Stimulated activated CD4-positive, alpha-beta T cell treated with anti-CD3 and anti-CD28 coated beads, Interleukin-2, amount 100 ng/mL, for 4 hours (primary cell): ENCODE measurements at regions not wholly inside any gene's neighbourhood (a gene's known extent, or its start where the extent isn't known, plus 50 kb on each side); places are given as distances from the start of the nearest gene placed in this dataset.
"Not testable (repeated sequence)": the region's sequence is repeated elsewhere in the genome, so short reads cannot be mapped to it uniquely, and the experiment has no call there.

Source experiments
- DNase-seq: peaks from one replicate; pipeline ENCODE4 v3.0.0-alpha.2; 2020; ENCODE audit warnings: low read depth

DNA sequence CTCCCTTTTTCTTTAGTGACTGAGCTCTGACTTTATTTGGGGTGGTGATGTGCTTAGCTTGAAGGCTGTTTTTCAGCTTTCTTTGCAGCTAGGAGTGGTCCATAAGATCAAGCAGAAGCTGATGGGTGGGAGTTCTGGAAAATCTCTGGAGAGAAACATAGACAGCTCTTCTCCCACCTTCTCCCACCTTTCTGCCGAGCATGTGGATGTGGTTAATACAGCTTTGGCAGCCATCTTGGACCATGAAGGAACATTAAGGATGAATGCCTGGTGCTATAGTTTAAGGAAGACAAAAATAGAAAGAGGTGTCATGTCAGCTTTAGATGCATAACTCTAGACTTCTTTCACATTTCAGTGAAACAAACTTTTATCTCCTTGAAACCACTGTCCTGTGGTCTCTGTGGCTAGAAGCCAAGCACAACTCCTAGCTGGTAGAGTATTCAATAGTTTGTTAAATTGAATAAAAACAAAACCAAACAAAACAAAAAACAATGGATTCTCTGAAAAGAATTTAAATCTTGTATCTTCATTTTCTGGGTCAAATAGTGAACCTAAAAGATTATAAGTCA is 203.6 kb upstream of the SESN3 start:
- DNase-seq, result no peak

DNA sequence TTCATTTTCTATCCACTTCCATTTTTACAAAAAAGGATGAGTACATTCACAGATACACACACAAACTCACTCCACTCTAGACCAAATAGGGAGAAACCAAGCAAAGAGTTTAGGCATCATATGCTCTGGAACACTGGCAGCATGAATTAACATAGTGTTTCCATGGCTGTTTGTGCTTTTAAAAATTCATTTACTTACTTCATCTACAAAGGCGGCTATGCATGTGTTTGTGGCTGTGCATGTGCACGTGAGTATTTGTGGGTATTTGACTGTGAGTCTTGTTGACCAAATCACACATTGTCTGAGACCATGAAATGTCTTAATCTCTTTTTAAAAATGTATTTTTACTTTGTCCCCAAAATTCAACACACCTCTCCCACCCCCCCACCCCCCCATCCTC is 203.0 kb upstream of the SESN3 start:
- no peak for DNase-seq

DNA sequence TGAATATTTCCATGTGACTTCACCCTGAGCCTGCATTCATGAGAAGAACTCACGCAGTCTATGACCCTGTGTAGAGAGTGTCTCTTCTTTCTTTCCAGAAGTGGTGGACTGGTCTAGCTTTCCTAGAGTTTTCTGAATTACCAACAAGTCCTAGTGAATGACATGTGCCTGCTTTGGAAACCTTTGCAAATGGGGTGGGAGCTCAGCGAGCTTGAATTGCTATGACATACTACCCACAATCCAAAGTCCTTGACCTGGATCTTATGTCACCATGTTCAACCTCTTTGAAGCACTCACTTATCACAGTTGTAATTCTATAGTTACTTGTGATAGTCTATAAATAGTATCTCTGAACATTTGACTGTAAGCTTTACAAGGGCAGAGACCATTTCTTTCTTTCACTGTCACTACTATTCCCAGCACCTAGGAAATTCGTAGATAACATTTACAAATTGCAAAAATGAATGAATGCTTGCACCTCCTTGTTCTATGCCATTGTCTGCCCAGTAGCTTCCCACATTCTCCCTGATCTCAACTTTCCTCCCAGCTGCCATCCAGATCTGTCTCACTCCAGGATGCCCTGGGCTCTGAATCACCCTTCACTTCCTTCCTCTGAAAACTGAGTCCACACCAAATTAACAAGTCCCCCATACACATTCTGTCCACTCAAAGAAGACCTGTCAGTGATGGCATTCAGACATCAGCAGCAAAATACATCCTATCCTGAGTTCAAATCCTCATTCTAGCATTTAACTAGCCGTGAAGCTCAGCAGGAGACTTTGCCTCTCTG is 201.9 kb upstream of the SESN3 start:
- no peak for DNase-seq

DNA sequence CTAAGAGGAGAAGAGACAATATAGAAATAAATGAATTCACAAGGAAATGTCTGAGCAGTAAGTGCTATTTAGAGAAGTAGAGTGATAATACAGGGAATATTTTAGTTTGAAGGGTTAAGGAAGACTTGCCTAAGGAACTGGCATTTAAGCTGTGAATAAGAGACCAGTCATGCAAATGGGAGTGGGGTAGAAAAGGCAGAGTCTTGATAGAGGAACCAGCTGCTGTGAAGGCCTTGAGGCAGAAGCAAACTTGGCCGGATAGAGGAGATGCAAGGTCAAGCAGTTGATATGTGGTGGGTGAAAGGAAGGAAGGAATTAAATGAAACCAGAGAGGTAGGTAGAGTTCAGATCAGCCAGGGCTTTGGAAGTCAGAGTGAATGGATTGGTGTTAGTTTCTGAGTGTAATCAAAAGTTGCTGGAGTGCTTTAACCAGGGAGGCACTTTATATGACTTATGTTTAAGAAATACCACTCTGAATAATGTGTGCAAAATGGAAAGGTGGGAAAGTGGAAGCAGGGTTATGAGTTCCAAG is 198.4 kb upstream of the SESN3 start:
- no peak for DNase-seq

DNA sequence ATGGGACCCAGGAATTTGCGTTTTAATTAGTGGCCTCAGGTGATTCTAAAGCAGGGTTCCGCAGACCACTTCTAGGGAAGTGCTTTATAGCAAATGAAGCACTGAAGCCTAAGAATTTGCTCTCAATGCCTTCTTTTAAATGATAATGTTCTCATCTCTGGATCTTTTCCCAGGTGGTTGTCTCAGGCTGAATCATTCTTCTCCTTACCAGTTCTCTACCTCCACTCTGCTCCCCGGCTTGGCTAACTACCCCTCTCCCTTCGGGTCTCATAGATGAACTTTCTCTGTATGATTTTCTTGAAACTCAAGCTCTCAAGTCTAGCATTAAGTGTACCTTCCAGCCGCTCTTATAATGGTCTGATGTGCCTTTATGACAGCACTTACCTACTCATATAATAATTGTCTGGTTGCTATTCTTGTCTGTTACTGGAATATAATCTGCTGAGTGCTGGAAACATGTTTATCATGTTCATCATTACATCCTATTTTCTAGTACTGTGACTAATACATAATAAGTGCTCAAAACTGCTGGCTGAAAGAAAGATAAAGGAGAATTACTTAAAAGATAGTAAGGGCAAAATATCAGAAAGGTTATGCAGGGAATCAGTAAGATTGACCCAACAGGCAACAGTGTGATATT is 195.9 kb upstream of the SESN3 start:
- no peak for DNase-seq

DNA sequence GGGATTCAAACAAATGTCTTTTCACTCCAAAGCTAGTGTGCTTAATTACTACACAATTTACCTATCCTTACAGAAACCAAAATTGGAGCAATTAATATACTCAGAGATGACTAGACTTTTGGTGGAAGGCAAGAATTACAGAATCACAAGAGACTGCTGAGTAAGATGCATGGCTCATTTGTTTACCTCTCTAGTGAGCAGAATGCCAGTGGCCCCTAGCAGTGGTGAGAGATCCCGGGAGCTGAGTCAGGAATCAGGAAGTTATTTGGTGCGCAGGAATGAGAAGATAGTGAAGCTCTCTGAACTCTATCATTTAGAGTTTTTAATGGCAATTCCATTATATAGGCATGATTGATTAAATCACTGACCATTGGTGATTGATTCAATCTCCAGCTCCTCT is 188.9 kb upstream of the SESN3 start:
- DNase-seq, result no peak

DNA sequence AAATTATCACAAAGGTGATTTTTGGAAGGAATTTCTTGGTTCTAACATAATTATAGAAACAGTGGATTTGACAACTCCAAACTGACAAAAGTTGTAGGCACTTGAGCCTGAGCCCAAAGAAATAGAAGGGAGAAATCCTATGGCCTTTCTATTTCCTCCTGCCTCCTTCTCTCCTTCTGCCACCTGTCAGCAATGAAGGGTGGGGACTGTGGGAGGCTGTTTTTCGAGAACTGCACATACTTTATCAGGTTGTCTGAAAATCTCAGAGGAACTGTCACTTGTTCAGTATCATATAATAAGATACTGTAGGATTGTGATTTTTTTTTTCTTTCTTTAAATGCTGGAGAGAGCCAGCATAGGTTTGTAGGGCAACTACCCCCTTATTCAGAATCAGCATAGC is 187.9 kb upstream of the SESN3 start:
- DNase-seq, result no peak

DNA sequence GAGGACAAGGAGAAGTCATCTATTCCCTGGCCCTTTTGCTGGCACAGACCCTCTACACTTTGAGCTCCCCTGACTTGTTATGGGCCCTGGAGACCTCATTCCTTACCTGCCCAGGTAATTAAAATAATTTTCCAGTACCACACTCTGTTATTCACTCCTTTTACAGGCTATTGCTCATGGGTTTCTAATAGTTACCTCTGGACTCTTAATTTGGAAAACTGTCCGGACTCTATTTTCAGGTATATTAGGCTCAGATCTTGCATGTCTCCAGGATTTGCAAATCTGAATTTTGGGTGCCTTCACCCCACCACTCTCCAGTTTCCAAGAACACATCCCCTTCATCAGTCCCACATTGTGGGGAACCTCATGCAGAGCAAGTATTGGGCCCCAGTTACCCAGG is 186.8 kb upstream of the SESN3 start:
- no peak for DNase-seq

DNA sequence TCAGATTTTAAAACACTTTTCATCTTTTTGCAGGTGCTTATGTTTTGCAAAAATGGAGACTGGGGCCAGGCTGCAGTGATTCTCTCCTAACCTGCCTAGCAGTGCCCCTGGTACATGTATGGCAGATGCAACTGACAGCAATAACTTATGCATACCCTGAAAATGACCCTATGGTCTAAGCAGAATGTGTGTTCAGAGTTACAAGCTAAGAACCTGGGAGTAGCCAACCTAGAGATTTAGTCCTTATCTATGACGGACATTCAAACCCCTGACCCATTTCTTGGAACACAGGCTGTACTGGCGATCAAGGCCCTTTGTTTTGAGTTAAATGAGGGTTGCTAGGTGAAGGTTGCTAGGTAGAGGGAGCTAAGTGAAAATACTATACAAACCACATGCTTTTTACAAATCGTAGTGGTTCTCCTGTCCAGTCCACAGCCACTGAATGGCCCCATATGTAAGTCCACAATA is 184.9 kb upstream of the SESN3 start:
- DNase-seq, result no peak

DNA sequence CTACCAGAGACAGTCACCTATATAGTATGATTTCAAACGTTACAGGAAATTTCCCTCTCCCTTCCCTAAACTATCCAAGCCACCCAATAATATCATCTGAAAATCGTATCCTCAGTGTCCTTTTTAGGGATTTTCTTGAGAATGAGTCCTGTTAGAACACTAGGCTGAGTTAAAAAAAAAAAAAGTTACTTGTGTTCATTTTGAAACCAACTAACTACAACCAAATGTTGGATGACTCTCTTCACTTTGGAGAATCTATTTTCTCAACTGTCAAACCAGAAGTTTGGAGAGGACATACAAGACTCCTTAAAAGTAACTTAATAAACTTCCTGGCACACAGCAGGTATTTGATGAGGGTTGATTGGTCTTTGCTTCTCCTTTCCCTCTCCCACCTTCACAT is 183.2 kb upstream of the SESN3 start:
- DNase-seq, result no peak

DNA sequence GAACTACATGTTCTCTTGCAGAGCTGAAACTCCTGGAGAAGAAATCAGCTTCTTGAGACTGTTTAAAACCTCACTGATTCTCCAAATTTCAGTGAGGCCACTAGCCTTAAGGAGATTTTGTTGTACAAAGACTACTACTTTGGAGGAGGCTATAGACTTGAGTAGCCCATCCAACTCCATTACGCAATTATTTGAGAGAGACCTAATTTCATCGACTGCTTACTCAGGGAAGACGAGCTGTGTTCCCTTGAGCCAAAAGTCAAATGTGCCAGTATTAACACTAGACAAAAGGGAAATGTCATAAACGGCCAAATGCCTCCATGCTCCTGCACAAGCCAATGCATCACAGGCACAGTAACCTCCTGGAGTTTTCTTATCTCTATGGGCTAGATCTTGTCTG is 182.8 kb upstream of the SESN3 start:
- DNase-seq, result no peak

DNA sequence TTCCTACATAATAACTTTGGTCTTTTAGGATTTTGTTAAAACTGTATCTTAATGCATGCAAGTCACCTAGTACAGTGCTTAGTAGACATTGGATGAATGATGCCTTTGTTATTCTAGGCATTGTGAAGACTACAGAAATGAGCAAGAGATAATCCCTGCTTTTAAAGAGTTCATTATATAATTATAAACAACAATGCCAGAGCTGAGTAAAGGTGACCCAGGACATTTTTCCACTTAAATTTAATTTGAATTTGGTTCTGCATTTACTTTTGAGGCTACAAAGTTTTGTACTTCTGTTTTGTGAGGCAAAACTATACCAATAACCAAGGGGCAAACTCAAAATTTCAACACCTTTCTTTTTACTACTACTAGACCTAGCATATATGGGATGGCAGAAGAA is 182.0 kb upstream of the SESN3 start:
- DNase-seq, result no peak

DNA sequence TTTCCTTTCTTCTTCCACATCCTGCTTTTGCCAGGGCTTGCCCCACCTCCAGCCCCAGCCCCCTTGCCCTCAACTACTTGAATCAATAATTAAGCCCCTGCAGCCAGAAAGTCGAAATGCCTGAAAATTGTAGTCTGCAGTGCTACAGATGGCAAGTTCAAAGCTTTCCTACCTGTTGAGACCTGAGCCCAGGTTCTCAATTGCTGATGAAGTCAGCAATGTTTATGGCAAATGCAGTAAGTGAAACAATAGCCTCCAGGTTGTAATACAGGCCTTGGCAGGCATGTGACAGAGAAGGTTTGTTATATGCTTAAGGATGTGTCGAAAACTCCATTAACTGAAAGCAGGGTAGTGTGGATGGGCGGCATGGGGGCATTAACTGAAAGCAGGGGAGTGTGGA is 181.1 kb upstream of the SESN3 start:
- no peak for DNase-seq

DNA sequence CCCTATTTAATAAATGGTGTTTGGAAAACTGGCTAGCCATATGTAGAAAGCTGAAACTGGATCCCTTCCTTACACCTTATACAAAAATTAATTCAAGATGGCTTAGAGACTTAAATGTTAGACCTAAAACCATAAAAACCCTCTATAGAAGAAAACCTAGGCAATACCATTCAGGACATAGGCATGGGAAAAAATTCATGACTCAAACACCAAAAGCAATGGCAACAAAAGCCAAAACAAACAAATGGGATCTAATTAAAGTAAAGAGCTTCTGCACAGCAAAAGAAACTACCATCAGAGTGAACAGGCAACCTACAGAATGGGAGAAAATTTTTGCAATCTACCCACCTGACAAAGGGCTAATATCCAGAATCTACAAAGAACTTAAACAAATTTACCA is 179.7 kb upstream of the SESN3 start:
- not testable (repeated sequence) for DNase-seq

DNA sequence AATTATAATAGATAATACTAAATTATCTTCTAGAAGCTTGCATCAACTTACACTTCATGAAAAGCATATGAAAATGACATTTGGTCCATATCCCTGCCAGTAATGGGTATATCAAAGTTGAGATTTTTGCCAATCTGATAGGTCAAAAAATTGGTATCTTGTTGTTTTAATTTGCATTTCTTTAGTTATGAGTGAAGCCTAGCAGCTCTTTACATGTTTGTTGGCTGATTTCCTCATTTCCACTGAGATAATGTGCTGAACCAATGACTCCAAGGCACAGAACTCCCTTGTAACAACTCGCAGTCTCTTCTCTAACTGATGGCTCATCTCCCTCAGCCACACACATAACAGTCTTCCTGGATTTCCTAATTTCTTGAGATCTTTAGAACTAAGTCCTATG is 175.3 kb upstream of the SESN3 start:
- DNase-seq, result no peak

DNA sequence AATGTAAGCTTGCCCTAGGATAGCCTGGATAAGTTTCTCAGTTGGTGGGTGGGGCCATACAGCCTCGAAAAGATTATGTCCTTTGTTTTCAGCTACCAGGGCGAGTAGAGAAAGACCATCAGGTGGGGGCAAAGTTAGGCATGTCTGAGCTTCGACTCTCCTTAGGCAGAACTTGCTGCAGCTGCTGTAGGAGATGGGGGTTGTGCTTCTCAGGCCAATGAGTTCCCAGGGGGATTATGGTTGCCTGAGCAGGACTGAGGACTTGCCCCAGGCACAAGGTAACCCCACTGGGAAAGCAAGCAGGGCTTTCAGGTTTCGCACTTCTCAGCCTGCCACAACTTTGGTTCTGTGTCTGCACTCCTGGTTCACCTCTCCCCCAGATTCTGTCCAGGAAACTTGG is 173.4 kb upstream of the SESN3 start:
- DNase-seq, result no peak

DNA sequence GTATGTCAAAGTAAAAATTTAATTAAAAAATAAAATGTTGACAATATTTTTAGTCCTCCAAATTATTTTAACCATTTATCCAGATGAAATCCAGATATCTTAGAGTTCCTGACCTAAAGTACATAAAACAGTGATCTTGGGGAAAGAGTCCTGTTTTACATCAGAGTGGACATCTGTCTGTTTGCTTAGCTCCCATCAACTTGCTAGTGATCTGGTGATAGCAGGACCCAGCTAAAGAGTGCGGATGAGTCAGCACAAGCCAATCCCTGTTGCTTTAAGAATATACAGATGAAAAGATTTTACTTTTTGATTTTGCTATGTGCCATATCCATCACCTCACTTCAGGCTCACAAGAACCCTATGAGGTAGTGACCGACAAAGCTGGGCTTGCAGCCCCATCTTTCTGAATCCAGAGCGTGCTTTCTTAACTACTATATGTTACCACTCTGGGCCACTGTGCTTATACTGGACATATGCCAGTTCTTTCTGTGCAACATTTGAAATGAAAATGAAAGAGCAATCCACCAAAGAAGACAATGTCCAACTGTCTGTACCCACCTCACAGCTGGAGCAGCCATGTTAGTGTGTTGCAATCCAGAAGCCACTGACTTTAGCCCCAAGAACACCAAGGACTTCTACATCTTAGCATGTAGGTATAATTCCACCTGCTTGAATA is 167.6 kb upstream of the SESN3 start:
- DNase-seq, result no peak

DNA sequence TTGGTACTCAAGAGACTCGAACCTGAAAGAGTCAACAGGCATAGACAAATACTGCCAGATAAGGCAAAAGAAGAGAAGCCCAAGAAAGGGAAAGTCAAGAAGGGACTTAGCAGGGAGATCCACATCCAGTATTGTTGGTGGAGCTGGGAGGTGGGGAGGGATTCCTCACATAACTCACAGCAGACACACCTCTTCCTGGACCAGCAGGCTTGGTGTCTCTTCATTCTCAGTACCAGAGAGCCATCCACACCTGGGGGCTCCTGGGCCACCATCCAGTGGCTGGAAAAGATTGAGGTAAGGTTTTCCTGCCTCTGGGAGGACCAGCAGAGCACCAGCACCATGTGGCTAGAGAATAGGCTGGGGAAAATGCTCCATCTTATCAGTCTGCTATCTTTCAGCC is 161.6 kb upstream of the SESN3 start:
- DNase-seq, result no peak

DNA sequence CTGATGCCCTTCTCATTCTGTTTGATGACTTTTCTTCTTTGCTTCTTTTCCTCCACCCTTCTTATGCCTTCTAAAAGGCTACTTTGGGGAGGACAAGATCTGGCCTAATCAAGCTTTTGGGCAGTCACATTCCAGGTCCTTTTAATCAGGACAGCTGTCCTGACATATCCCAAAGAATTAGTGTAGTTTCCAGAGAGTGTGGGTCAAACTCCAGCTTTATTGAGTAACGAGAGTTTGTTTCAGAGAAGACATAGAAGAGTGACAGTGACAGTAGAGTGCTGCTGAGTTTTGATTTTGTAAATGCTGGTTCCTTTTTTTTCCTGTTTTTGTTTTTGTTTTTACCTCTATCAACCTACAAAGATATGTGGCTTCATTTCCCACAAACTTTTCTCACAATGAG is 158.4 kb upstream of the SESN3 start:
- DNase-seq, result no peak

DNA sequence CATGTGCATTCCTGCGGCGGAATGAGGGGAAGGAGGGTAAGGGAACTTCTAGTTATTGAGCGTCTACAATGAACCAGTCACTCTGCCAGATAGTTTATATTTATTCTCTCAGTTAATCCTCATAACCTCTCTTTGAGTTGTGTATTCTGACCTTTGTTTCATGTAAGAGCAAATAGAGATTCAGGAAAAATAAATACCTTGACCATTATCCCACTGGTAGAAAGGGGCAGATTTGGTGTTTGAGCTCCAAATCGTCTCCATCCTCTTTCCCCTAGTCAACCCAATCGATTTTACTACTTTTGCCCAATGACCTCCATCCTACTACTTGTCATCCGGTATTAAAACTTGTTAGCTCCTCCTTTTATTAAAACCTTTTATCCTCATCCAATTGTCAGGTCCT is 157.1 kb upstream of the SESN3 start:
- no peak for DNase-seq

DNA sequence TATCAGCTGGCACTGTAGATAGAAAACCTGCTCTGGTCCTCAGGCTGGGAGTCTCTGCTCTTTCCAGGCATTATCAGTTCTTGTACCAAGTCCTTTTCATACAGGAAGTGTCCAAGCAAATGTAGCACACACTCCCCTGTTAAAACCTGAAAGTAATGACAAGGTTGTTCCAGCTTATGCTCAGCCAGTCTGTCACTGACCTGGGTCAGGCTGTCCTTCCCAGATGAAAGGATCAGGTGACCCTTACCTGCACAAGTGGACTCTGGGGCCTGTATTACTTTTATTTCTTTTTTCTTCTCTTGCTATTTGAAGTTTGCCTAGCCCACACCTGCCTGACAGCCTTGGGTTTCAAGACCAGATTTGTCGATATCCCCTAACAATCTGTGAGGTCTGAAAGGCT is 156.3 kb upstream of the SESN3 start:
- DNase-seq, result no peak

DNA sequence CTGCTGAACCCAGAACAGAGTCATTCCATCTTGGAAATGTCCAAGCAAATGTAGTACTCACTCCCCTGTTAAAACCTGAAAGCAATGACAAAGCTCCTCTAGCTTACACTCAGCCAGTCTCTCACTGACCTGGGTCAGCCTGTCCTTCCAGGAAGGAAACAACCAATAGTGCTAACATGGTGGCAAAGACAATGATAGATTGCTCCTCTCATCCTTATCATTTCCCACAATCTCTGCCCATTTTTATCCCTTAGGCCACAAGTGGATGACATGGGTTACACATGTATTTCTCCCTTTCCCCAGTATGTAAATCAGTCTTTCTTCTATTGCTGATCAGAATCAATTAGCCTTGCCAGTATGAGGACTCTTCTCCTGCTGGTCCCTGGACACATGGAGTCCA is 154.6 kb upstream of the SESN3 start:
- no peak for DNase-seq

DNA sequence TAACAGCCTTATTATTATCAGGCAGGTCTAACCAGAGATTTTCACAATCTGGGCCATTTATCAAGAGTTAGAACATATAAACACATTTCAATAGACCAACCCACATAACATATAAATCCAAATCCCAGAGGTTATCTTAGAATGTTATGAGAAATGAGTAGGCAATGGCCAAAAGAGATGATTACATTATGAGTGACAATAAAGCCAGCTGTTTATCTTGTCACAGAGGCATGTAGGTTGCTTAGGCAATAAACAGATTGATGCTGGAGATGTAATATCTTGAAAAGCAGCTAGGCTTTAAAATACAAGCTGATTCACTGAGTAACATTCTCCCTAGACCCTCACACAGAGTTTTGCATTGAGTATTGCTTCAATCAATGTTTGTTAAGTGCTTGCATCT is 148.5 kb upstream of the SESN3 start:
- DNase-seq, result no peak
